ENCODE measurements at regions not wholly inside any gene's neighbourhood (a gene's known extent, or its start where the extent isn't known, plus 50 kb on each side); places are given as distances from the start of the nearest gene placed in this dataset.

GRCh38 chr9:4415281-4415680 is 75.0 kb upstream of the SLC1A1 start:
- H3K27me3 ChIP-seq (ENCODE audit: insufficient read depth, low read length) = no peaks in the 10 kb centered on the region
- no peak overlapping the region for H3K4me2 ChIP-seq (ENCODE audit: low read length)
- no peaks in the 10 kb centered on the region for H3K4me1 ChIP-seq (ENCODE audit: insufficient read depth, low read length)
- no peak for FAIRE-seq
- H3K27ac Mint-ChIP-seq (ENCODE audit: unreplicated experiment) = no peak overlapping the region
- no peaks in the 10 kb centered on the region for H3K36me3 Mint-ChIP-seq (ENCODE audit: low read depth, unreplicated experiment)
- H3K27me3 Mint-ChIP-seq (ENCODE audit: low read depth, unreplicated experiment) = no peaks in the 10 kb centered on the region
- H4K20me1 ChIP-seq (ENCODE audit: insufficient read depth, low read length) = no peaks in the 10 kb centered on the region
- peaks cover 14% of the 10 kb centered on the region for H3K4me1 Mint-ChIP-seq (ENCODE audit: low read depth, unreplicated experiment)
- no peak for DNase-seq (ENCODE audit: low read depth)
- TF ChIP-seq EZH2 (IDR thresholded peaks at IDR 0.05; ENCODE audit: insufficient read depth, low read length) (no peak), CTCF (IDR thresholded peaks at IDR 0.05; ENCODE audit: insufficient read depth, low read depth, low read length) (no peak)
- no peaks in the 10 kb centered on the region for H3K9me3 Mint-ChIP-seq (ENCODE audit: unreplicated experiment)
- H3K79me2 ChIP-seq (ENCODE audit: insufficient read depth, low read length) = no peaks in the 10 kb centered on the region
- no peaks in the 10 kb centered on the region for H3K9me3 ChIP-seq (ENCODE audit: insufficient read depth, low read depth, low read length)
- no peak overlapping the region for H3K4me3 Mint-ChIP-seq (ENCODE audit: unreplicated experiment)
- no peaks in the 10 kb centered on the region for H3K36me3 ChIP-seq (ENCODE audit: insufficient read depth, low read length)
- H3K9ac ChIP-seq (ENCODE audit: low read length) = no peak overlapping the region
- no peak overlapping the region for H3K4me3 ChIP-seq (ENCODE audit: insufficient read depth, low read depth, low read length)
- no peak overlapping the region for H3K27ac ChIP-seq (ENCODE audit: low read depth, low read length)
- H2AFZ ChIP-seq (ENCODE audit: low read depth, low read length) = no peak overlapping the region

GRCh38 chr9:4413856-4414255 is 76.4 kb upstream of the SLC1A1 start:
- peaks cover 14% of the 10 kb centered on the region for H3K4me1 Mint-ChIP-seq (ENCODE audit: low read depth, unreplicated experiment)
- no peak overlapping the region for H3K4me3 Mint-ChIP-seq (ENCODE audit: unreplicated experiment)
- Histone ChIP-seq H4K20me1 (ENCODE audit: insufficient read depth, low read length) (no peaks in the 10 kb centered on the region), H2AFZ (ENCODE audit: low read depth, low read length) (no peak overlapping the region), H3K4me3 (ENCODE audit: insufficient read depth, low read depth, low read length) (no peak overlapping the region), H3K4me1 (ENCODE audit: insufficient read depth, low read length) (no peaks in the 10 kb centered on the region), H3K9me3 (ENCODE audit: insufficient read depth, low read depth, low read length) (no peaks in the 10 kb centered on the region), H3K27ac (ENCODE audit: low read depth, low read length) (no peak overlapping the region), H3K36me3 (ENCODE audit: insufficient read depth, low read length) (no peaks in the 10 kb centered on the region), H3K79me2 (ENCODE audit: insufficient read depth, low read length) (no peaks in the 10 kb centered on the region), H3K27me3 (ENCODE audit: insufficient read depth, low read length) (no peaks in the 10 kb centered on the region), H3K9ac (ENCODE audit: low read length) (no peak overlapping the region), H3K4me2 (ENCODE audit: low read length) (no peak overlapping the region)
- no peaks in the 10 kb centered on the region for H3K27me3 Mint-ChIP-seq (ENCODE audit: low read depth, unreplicated experiment)
- TF ChIP-seq CTCF (IDR thresholded peaks at IDR 0.05; ENCODE audit: insufficient read depth, low read depth, low read length) (no peak), EZH2 (IDR thresholded peaks at IDR 0.05; ENCODE audit: insufficient read depth, low read length) (no peak)
- no peaks in the 10 kb centered on the region for H3K36me3 Mint-ChIP-seq (ENCODE audit: low read depth, unreplicated experiment)
- H3K9me3 Mint-ChIP-seq (ENCODE audit: unreplicated experiment) = no peaks in the 10 kb centered on the region
- no peak for DNase-seq (ENCODE audit: low read depth)
- no peak overlapping the region for H3K27ac Mint-ChIP-seq (ENCODE audit: unreplicated experiment)
- no peak for FAIRE-seq

- no peak overlapping the region for H3K27ac Mint-ChIP-seq (ENCODE audit: unreplicated experiment)
- Histone ChIP-seq H3K27ac (ENCODE audit: low read depth, low read length) (no peak overlapping the region), H3K27me3 (ENCODE audit: insufficient read depth, low read length) (no peaks in the 10 kb centered on the region), H3K4me2 (ENCODE audit: low read length) (no peak overlapping the region), H2AFZ (ENCODE audit: low read depth, low read length) (no peak overlapping the region), H3K4me1 (ENCODE audit: insufficient read depth, low read length) (no peaks in the 10 kb centered on the region), H3K9ac (ENCODE audit: low read length) (no peak overlapping the region), H4K20me1 (ENCODE audit: insufficient read depth, low read length) (no peaks in the 10 kb centered on the region), H3K36me3 (ENCODE audit: insufficient read depth, low read length) (no peaks in the 10 kb centered on the region), H3K4me3 (ENCODE audit: insufficient read depth, low read depth, low read length) (no peak overlapping the region), H3K79me2 (ENCODE audit: insufficient read depth, low read length) (no peaks in the 10 kb centered on the region), H3K9me3 (ENCODE audit: insufficient read depth, low read depth, low read length) (no peaks in the 10 kb centered on the region)
- H3K9me3 Mint-ChIP-seq (ENCODE audit: unreplicated experiment) = peaks cover 23% of the 10 kb centered on the region
- H3K36me3 Mint-ChIP-seq (ENCODE audit: low read depth, unreplicated experiment) = peaks cover 3% of the 10 kb centered on the region
- no peak overlapping the region for H3K4me3 Mint-ChIP-seq (ENCODE audit: unreplicated experiment)
- no peaks in the 10 kb centered on the region for H3K4me1 Mint-ChIP-seq (ENCODE audit: low read depth, unreplicated experiment)
- FAIRE-seq (no peak), DNase-seq (ENCODE audit: low read depth) (no peak)
- TF ChIP-seq EZH2 (IDR thresholded peaks at IDR 0.05; ENCODE audit: insufficient read depth, low read length) = no peak
- TF ChIP-seq CTCF (IDR thresholded peaks at IDR 0.05; ENCODE audit: insufficient read depth, low read depth, low read length) = no peak
- H3K27me3 Mint-ChIP-seq (ENCODE audit: low read depth, unreplicated experiment) = no peaks in the 10 kb centered on the region
Measured at GRCh38 chr9:4404156-4404555, 86.1 kb upstream of the SLC1A1 start.

Data from astrocyte (in vitro differentiated cells and primary cell).